HEK293T (cell line): ENCODE measurements at regions not wholly inside any gene's neighbourhood (a gene's known extent, or its start where the extent isn't known, plus 50 kb on each side); places are given as distances from the start of the nearest gene placed in this dataset.

ENCODE experiments used
- ARNT ChIP-seq: fragments of 450-650 bp; IDR thresholded peaks from 2 replicates; pipeline ENCODE4 v1.6.1; 2017; ENCODE audit warnings: mild to moderate bottlenecking
- FOXA1 ChIP-seq: fragments of 450-650 bp; IDR thresholded peaks from 2 replicates; pipeline ENCODE4 v1.6.1; 2016; ENCODE audit warnings: mild to moderate bottlenecking
- FOXK2 ChIP-seq: fragments of 450-650 bp; IDR thresholded peaks from 2 replicates; pipeline ENCODE4 v1.6.1; 2016; ENCODE audit warnings: mild to moderate bottlenecking
- HDGF ChIP-seq: fragments of 450-650 bp; IDR thresholded peaks from 2 replicates; pipeline ENCODE4 v1.6.1; 2017; ENCODE audit warnings: antibody characterized with exemption, borderline replicate concordance
- L3MBTL2 ChIP-seq: fragments of 450-650 bp; conservative IDR thresholded peaks from 2 replicates; pipeline ENCODE4 v1.6.1; 2016; ENCODE audit warnings: mild to moderate bottlenecking
- NFRKB ChIP-seq: fragments of 450-650 bp; IDR thresholded peaks from 2 replicates; pipeline ENCODE4 v1.6.1; 2016; ENCODE audit warnings: mild to moderate bottlenecking, moderate library complexity
- SP1 ChIP-seq: fragments of 450-650 bp; IDR thresholded peaks from 2 replicates; pipeline ENCODE4 v1.6.1; 2017
- SUZ12 ChIP-seq: fragments of 450-650 bp; IDR thresholded peaks from 2 replicates; pipeline ENCODE4 v1.6.1; 2016; ENCODE audit warnings: mild to moderate bottlenecking
- TARDBP ChIP-seq: fragments of 450-650 bp; IDR thresholded peaks from 2 replicates; pipeline ENCODE4 v1.6.1; 2016

DNA sequence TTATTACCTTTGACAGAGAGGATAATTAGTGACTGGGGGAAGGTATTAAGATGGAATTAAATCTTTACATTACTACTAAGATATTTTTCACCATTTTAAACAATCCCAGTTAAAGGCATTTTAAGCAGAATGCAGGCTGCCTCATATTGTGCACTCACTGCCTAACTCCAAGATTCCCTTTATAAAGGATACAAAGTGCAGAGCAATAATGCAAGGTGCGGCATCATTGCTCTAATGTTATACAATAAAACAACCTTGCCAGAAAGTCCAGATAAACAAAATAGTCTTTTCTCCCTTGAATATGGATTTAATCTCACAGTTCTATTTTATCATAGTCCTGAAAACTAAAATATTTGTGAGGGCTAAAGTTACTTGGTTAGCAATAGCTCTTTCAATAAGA lies 1031.6 kb upstream of the SEMA6D start:
- TF ChIP-seq L3MBTL2 (no peak), SUZ12 (no peak), SP1 (no peak), FOXA1 (no peak), FOXK2 (no peak), ARNT (no peak), HDGF (no peak), TARDBP (no peak), NFRKB (no peak)
